Mammary epithelial cell (primary cell): ENCODE measurements at regions not wholly inside any gene's neighbourhood (a gene's known extent, or its start where the extent isn't known, plus 50 kb on each side); places are given as distances from the start of the nearest gene placed in this dataset.
"Not testable (repeated sequence)": the region's sequence is repeated elsewhere in the genome, so short reads cannot be mapped to it uniquely, and the experiment has no call there.

ENCODE experiments used
- CTCF ChIP-seq, 2 donors: IDR thresholded peaks in 1 of 2; conservative IDR thresholded peaks in 1 of 2; 2 replicates each; pipeline ENCODE4 v1.5.1; 2011 to 2012; ENCODE audit warnings: inconsistent platforms in 2 of 2, low read length in 2 of 2, mild to moderate bottlenecking in 2 of 2, control low read depth in 1 of 2, low read depth in 1 of 2; ENCODE audit not compliant: insufficient read depth in 1 of 2; ENCODE audit errors: extremely low read depth in 1 of 2
- EZH2 ChIP-seq: IDR thresholded peaks from 2 replicates; pipeline ENCODE4 v1.6.1; 2012; ENCODE audit warnings: low read length, inconsistent platforms, borderline replicate concordance

GRCh38 chr3:194888062-194888461, 202.4 kb downstream of the FAM43A start:
- not testable (repeated sequence) for TF ChIP-seq CTCF (conservative IDR thresholded peaks at IDR 0.05 in 1 of 2, IDR thresholded peaks at IDR 0.05 in 1 of 2; ENCODE audit: extremely low read depth in 1 of 2, insufficient read depth in 1 of 2, low read depth in 1 of 2, low read length in 2 of 2); EZH2
